HCT116 (cell line): ENCODE measurements at regions not wholly inside any gene's neighbourhood (a gene's known extent, or its start where the extent isn't known, plus 50 kb on each side); places are given as distances from the start of the nearest gene placed in this dataset.

Source experiments
- CEBPB ChIP-seq: IDR thresholded peaks from 2 replicates; pipeline ENCODE4 v1.6.1; 2012; ENCODE audit warnings: low read depth
- EZH2phosphoT487 ChIP-seq: fragments of 200-600 bp; IDR thresholded peaks from 2 replicates; pipeline ENCODE4 v1.6.1; 2018; ENCODE audit warnings: antibody characterized with exemption, borderline replicate concordance
- POLR2A ChIP-seq: IDR thresholded peaks from 2 replicates; pipeline ENCODE4 v1.7.0; 2011; ENCODE audit warnings: borderline replicate concordance; ENCODE audit not compliant: insufficient read depth, insufficient read length; ENCODE audit errors: extremely low read depth
- POLR2AphosphoS5 ChIP-seq: IDR thresholded peaks from 2 replicates; pipeline ENCODE4 v1.6.1; 2011; ENCODE audit warnings: mild to moderate bottlenecking, low read depth, low read length, moderate library complexity
- SP1 ChIP-seq: IDR thresholded peaks from 2 replicates; pipeline ENCODE4 v1.6.1; 2012; ENCODE audit warnings: low read depth
- TF ChIP-seq, protein P1 (sequence below), 3 experiments: fragments of 200-600 bp in 1 of 3; sonication (generic) in 1 of 3; IDR thresholded peaks in 2 of 3; conservative IDR thresholded peaks in 1 of 3; 2 replicates each; pipeline ENCODE4 v1.5.1; 2012 to 2017; ENCODE audit warnings: low read depth in 2 of 3, low read length in 2 of 3, antibody characterized with exemption in 1 of 3, borderline replicate concordance in 1 of 3, control low read depth in 1 of 3, mild to moderate bottlenecking in 1 of 3, mixed read lengths in 1 of 3, mixed run types in 1 of 3, moderate library complexity in 1 of 3; ENCODE audit not compliant: insufficient read depth in 1 of 3

DNA sequence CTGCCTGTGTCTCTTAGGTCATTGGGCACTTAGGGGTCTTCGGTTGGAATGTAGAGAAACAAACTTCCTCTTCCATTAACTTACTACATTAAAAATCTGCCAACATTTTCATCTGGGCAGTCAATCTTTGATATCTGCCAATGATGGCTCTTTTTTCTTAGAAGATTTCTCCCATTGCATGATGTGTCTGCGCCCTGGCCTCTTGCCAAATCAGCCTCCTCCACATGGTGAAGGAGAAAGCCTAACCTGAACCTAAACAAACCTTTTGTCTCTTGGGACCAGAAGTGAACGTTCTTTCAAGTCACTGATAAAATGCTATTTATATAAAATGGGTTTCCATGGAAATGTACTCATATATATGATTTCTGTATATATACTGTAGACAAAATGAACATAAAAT is 998.9 kb upstream of the GJE1 start:
- no peak for TF ChIP-seq POLR2A
- TF ChIP-seq, protein P1, sequence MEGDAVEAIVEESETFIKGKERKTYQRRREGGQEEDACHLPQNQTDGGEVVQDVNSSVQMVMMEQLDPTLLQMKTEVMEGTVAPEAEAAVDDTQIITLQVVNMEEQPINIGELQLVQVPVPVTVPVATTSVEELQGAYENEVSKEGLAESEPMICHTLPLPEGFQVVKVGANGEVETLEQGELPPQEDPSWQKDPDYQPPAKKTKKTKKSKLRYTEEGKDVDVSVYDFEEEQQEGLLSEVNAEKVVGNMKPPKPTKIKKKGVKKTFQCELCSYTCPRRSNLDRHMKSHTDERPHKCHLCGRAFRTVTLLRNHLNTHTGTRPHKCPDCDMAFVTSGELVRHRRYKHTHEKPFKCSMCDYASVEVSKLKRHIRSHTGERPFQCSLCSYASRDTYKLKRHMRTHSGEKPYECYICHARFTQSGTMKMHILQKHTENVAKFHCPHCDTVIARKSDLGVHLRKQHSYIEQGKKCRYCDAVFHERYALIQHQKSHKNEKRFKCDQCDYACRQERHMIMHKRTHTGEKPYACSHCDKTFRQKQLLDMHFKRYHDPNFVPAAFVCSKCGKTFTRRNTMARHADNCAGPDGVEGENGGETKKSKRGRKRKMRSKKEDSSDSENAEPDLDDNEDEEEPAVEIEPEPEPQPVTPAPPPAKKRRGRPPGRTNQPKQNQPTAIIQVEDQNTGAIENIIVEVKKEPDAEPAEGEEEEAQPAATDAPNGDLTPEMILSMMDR (IDR thresholded peaks at IDR 0.05 in 2 of 3, conservative IDR thresholded peaks at IDR 0.05 in 1 of 3; ENCODE audit: borderline replicate concordance in 1 of 3, insufficient read depth in 1 of 3, low read depth in 2 of 3, low read length in 2 of 3): no peak
- no peak for TF ChIP-seq EZH2phosphoT487
- no peak for TF ChIP-seq POLR2AphosphoS5
- TF ChIP-seq CEBPB: no peak
- TF ChIP-seq SP1: no peak
